AG04449 (cell line): ENCODE measurements at regions not wholly inside any gene's neighbourhood (a gene's known extent, or its start where the extent isn't known, plus 50 kb on each side); places are given as distances from the start of the nearest gene placed in this dataset.
"Not testable (repeated sequence)": the region's sequence is repeated elsewhere in the genome, so short reads cannot be mapped to it uniquely, and the experiment has no call there.

ENCODE experiments used
- CTCF ChIA-PET: fragments of 350-600 bp; formaldehyde crosslinking; extraction: SDS; loops from one replicate; lab custom pipeline; 2021; ENCODE audit warnings: antibody characterized with exemption; lab: Yijun Ruan, JAX
- POLR2A ChIA-PET: fragments of 400-600, 350-600 bp; formaldehyde crosslinking; extraction: SDS; loops from one replicate; lab custom pipeline; 2020; ENCODE audit warnings: antibody characterized with exemption, inconsistent platforms; lab: Yijun Ruan, JAX
- DNase-seq: peaks from one replicate; pipeline ENCODE4 v3.0.0-alpha.2; 2010; ENCODE audit warnings: low read depth, low spot score
- H3K4me3 ChIP-seq: 2 replicates; pipeline ENCODE4 v1.5.1; 2011; ENCODE audit warnings: low read depth, mild to moderate bottlenecking, control low read depth, low read length
- TF ChIP-seq, protein P1 (sequence below): IDR thresholded peaks from one replicate; pipeline ENCODE4 v1.5.1; 2011; ENCODE audit warnings: mild to moderate bottlenecking, moderate library complexity, low read length, control low read depth, inconsistent platforms; ENCODE audit not compliant: insufficient read depth; ENCODE audit errors: missing control alignments

DNA sequence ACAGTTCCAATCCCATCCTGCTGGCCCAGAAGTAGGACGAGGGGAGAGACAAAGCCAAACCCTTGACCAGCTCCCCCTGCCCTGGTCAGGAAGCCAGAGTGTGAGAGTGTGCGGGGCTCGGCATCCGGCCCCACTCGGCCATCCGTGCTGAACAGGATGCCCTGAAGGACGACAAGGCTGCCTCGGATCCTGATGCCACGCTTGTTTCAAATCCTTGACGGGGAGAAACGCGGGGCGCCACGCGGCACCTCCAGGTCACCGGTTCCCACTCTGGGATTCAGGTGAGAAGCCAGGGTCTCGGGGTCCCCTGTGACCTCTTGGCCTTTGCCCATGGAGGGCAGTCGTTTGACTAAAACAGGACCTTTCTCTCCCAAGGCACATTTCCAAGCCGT lies 167.8 kb downstream of the BRD1 start:
- no peak overlapping the region for H3K4me3 ChIP-seq
- ChIA-PET CTCF (no interaction called here), POLR2A (no interaction called here)
- TF ChIP-seq, protein P1, sequence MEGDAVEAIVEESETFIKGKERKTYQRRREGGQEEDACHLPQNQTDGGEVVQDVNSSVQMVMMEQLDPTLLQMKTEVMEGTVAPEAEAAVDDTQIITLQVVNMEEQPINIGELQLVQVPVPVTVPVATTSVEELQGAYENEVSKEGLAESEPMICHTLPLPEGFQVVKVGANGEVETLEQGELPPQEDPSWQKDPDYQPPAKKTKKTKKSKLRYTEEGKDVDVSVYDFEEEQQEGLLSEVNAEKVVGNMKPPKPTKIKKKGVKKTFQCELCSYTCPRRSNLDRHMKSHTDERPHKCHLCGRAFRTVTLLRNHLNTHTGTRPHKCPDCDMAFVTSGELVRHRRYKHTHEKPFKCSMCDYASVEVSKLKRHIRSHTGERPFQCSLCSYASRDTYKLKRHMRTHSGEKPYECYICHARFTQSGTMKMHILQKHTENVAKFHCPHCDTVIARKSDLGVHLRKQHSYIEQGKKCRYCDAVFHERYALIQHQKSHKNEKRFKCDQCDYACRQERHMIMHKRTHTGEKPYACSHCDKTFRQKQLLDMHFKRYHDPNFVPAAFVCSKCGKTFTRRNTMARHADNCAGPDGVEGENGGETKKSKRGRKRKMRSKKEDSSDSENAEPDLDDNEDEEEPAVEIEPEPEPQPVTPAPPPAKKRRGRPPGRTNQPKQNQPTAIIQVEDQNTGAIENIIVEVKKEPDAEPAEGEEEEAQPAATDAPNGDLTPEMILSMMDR, result no peak
- no peak for DNase-seq

DNA sequence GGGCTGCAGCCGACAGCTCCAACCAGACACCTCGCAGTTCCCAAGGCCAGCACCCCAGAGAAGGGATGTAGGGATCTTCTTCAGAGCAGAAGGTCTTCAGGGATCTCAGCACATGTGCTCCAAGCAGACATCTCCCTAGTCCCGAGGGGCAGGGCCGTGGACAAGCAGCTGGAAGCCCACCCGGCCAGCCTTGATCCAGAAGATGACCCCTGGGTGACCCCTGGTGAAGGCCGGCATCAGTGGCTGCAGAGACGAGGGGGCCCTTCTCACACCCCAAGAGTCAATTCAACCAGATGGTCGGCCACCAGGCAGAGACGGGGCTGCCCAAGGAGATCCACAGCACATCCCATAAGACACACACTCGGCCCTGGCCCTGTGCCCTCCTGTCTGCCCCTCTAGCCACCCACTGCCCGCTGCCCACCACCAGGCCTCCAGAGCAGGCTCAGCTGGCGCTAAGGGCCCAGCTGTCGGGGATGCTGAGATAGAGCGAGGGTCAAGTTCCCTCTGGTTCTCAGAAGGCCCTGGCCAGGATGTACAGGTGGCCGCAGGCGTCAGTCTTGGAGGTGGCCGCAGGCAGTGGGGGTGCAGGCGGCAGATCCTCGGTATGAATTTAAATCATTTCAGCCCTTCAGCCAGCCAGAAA lies 168.3 kb downstream of the BRD1 start:
- ChIA-PET CTCF (no interaction called here), POLR2A (no interaction called here)
- H3K4me3 ChIP-seq, result no peak overlapping the region
- DNase-seq, result no peak
- TF ChIP-seq, protein P1, result no peak

DNA sequence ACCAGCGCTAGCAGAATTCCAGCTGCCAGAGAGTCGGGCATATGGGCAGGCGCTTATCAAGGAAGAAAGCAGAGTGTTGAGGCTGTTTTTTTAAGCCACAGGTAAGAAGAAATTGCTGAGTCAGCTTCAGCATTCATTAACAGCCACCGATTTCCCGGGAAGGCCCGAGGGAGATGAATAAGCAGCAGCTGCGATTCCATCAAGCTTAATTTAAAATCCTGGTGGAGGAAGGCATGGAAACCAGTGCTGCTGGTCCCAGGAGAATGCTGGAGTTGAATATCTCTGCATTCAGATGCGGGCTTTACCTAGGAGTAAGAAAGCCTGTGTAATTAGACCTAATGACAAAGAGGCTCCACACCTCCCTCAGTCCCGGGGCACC lies 168.8 kb downstream of the BRD1 start:
- ChIA-PET POLR2A (no interaction called here), CTCF (no interaction called here)
- no peak overlapping the region for H3K4me3 ChIP-seq
- no peak for DNase-seq
- TF ChIP-seq, protein P1, result no peak

DNA sequence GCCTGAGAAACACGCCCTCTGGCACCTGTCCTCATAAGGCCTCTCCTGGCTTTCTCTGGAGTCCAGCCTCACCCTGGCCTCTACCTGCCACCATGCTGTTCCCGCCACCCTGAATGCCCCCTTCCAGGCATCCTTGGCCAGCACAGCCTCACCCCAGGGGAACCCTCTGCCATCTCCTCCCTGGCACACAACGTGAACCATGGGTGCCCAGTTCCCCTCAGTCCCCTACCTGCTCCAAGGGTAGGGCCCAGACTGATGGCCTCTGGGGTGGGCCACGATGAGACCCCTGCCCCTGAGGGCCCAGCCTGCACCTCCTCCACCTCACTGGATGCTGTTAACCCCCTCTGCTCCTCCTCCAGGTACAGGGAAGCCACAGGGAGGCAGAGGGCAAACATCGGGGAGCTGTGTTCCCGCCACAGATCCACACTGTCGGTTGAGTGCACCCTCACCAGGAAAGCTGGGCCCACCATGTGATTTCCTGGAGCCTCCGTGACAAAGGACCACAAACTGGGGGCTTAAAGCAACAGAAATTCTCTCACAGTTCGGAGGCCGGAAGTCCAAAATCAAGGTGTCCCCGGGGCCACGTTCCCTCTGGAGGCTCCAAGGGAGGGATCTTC lies 169.6 kb downstream of the BRD1 start:
- POLR2A ChIA-PET, result no interaction called here
- CTCF ChIA-PET, result no interaction called here
- DNase-seq, result no peak
- H3K4me3 ChIP-seq, result no peak overlapping the region
- TF ChIP-seq, protein P1, result no peak

DNA sequence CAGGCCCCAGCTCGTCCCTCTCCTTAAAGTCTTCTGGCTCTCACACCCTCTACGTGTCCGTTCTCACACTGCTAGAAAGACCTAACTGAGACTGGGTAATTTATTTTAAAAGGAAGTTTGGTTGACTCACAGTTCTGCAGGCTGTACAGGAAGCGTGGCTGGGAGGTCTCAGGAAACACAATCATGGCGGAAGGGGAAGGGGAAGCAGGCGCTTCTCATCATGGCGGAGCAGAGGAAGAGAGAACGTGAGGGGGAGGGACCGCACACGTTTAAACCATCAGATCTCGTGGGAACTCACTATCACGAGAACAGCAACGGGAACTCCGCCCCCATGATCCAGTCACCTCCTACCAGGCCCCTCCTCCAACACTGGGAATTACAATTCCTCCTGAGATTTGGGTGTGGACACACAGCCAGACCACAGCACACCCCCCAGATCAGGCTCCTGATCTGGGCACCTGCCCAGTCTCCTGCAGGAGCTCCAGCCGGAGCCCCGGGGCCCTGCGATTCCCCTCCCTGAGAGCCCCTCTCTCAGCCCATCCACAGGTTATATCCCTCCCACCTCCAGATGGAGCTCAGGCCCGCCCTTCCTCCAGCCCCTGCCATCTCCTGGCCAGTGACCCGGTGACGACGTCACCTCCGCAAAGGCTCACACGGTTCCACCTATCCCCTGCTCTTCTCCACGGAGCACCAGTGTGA lies 170.2 kb downstream of the BRD1 start:
- CTCF ChIA-PET, result no interaction called here
- POLR2A ChIA-PET, result no interaction called here
- TF ChIP-seq, protein P1, result no peak
- no peak overlapping the region for H3K4me3 ChIP-seq
- DNase-seq, result no peak

DNA sequence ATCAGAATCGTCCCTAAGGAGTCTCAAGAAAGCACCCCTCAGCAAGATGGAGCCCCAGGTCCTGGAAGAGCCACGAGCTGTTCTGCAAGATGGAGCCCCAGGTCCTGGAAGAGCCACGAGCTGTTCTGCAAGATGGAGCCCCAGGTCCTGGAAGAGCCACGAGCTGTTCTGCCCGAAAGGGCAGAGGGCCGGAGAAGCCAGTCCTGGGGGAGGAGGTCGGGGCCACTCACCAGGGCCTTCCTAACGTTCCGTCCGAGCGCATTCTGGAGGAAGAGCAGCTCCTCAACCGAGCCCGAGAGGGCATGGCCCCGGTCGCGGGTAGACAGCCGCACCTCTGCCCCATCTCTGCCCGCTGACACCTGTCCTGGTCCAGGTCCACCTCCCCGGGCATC lies 170.8 kb downstream of the BRD1 start:
- H3K4me3 ChIP-seq, CTCF ChIA-PET, POLR2A ChIA-PET, DNase-seq: not testable (repeated sequence)
